ENCODE measurements at regions not wholly inside any gene's neighbourhood (a gene's known extent, or its start where the extent isn't known, plus 50 kb on each side); places are given as distances from the start of the nearest gene placed in this dataset.

DNA sequence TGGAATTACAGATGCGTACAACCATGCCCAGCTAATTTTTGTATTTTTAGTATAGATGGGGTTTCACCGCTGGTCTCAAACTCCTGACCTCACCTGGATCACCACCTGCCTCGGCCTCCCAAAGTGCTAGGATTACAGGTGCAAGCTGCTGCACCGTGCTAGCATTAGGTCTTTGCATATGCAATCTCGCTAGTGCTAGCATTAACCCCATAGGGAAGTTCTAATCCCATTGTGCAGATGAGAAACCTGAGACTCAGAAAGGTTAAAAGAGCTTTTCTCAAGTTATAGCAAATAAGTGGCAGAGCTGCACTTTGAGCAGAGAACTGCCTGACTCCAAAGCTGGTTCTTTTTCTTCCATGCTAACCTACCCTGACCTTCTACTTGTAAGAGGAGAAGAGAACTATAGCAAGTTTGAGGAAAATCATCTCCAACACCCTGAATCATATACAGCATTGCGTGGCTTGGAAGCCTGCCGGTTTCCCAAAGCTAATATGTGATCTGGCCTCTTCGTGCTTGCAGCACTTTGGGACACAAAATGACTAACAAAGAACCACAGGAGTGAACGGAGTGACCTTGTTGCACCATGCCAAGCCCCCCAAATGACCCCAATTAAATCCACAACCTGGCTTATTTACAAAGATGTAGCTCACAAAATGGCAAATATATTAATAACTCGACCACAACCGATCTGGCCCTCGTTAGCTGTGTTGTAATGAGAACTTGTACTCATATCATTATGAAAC is 185.1 kb downstream of the TM2D1 start:
- no peak overlapping the region for H3K27ac ChIP-seq

DNA sequence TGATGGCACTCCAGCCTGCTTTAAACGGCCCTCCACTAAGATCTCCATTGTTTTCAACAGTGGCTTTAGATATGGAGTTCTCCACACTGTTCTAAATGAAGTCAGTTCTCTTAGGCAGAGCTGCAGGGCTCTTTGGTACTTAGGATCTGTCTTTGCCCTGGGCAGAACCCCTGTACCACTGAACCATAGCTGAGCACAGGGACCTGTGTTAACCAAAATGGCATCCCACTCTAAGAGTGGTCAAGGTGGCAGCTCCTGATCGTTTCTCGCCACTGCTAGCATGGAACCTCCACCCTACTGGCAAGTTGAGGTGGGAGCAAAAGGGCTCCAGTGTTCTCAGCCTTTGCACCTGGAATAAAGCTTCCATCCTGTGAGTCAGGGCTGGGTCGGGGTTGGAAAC is 186.7 kb downstream of the TM2D1 start:
- H4K20me1 ChIP-seq (ENCODE audit: insufficient read depth), result no peaks in the 10 kb centered on the region
- H3K4me3 ChIP-seq (IDR thresholded peaks at IDR 0.05; ENCODE audit: insufficient read depth, low read depth, low read length), result no peak overlapping the region
- H3K9ac ChIP-seq, result no peak overlapping the region
- no peak overlapping the region for H2AFZ ChIP-seq (ENCODE audit: low read depth)
- no peaks in the 10 kb centered on the region for H3K27me3 ChIP-seq (ENCODE audit: insufficient read depth, low read depth)
- H3K27ac ChIP-seq, result no peak overlapping the region
- H3K4me1 ChIP-seq (ENCODE audit: low read depth, poor library complexity, severe bottlenecking), result peaks cover 14% of the 10 kb centered on the region
- TF ChIP-seq, protein P1, sequence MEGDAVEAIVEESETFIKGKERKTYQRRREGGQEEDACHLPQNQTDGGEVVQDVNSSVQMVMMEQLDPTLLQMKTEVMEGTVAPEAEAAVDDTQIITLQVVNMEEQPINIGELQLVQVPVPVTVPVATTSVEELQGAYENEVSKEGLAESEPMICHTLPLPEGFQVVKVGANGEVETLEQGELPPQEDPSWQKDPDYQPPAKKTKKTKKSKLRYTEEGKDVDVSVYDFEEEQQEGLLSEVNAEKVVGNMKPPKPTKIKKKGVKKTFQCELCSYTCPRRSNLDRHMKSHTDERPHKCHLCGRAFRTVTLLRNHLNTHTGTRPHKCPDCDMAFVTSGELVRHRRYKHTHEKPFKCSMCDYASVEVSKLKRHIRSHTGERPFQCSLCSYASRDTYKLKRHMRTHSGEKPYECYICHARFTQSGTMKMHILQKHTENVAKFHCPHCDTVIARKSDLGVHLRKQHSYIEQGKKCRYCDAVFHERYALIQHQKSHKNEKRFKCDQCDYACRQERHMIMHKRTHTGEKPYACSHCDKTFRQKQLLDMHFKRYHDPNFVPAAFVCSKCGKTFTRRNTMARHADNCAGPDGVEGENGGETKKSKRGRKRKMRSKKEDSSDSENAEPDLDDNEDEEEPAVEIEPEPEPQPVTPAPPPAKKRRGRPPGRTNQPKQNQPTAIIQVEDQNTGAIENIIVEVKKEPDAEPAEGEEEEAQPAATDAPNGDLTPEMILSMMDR (conservative IDR thresholded peaks at IDR 0.05; ENCODE audit: low read depth, low read length), result no peak
- H3K79me2 ChIP-seq (ENCODE audit: insufficient read depth, low read depth), result no peaks in the 10 kb centered on the region
- H3K4me2 ChIP-seq, result no peak overlapping the region
- H3K36me3 ChIP-seq (ENCODE audit: insufficient read depth), result no peaks in the 10 kb centered on the region

More for the DNA sequence above, 185.1 kb downstream of the TM2D1 start:
- Histone ChIP-seq H3K9ac (no peak overlapping the region), H3K4me2 (no peak overlapping the region), H4K20me1 (ENCODE audit: insufficient read depth) (no peaks in the 10 kb centered on the region), H3K4me1 (ENCODE audit: low read depth, poor library complexity, severe bottlenecking) (peaks cover 19% of the 10 kb centered on the region), H2AFZ (ENCODE audit: low read depth) (no peak overlapping the region), H3K4me3 (IDR thresholded peaks at IDR 0.05; ENCODE audit: insufficient read depth, low read depth, low read length) (no peak overlapping the region), H3K36me3 (ENCODE audit: insufficient read depth) (no peaks in the 10 kb centered on the region), H3K79me2 (ENCODE audit: insufficient read depth, low read depth) (no peaks in the 10 kb centered on the region), H3K27me3 (ENCODE audit: insufficient read depth, low read depth) (no peaks in the 10 kb centered on the region)
- TF ChIP-seq, protein P1 (conservative IDR thresholded peaks at IDR 0.05; ENCODE audit: low read depth, low read length), result no peak

DNA sequence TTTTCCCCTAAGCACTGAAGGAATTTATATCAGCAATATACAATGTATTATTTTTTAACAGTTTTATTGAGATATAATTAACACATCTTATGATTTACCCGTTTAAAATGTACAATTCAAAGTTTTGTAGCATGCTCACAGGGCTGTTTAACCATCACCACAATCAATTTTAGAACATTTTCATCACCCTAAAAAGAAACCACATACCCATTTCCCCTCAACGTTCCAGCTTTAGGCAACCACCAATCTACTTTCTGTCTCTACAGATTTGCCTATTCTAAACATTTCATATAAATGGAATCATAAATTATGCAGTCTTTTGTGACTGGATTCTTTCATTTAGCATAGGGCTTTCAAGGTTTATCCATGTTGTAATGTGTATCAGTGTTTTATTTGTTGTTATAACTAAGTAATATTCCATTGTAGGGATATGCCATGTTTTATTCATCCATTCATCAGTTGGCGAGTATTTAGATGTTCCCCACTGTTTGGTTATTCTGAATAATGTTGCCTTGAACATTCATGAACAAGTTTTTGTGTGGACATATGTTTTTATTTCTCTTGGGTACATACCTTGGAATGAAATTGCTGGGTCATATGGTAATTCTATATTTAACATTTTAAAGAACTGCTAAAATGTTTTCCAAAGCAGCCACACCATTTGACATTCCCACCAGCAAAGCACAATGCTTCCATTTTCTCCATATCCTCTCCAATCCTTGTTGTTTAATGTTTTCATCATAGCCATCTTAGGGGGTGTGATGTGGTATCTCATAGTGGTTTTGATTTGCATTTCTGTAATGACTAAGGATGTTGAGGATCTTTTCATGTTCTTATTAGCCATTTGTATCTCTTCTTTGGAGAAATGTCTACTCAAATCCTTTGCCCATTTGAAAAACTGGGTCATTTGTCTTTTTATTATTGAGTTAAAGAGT is 188.5 kb downstream of the TM2D1 start:
- no peaks in the 10 kb centered on the region for H4K20me1 ChIP-seq (ENCODE audit: insufficient read depth)
- no peak overlapping the region for H3K27ac ChIP-seq
- H3K27me3 ChIP-seq (ENCODE audit: insufficient read depth, low read depth), result no peaks in the 10 kb centered on the region
- H3K4me3 ChIP-seq (IDR thresholded peaks at IDR 0.05; ENCODE audit: insufficient read depth, low read depth, low read length), result no peak overlapping the region
- H2AFZ ChIP-seq (ENCODE audit: low read depth), result no peak overlapping the region
- no peak overlapping the region for H3K9ac ChIP-seq
- H3K36me3 ChIP-seq (ENCODE audit: insufficient read depth), result no peaks in the 10 kb centered on the region
- H3K4me2 ChIP-seq, result no peak overlapping the region
- peaks cover 14% of the 10 kb centered on the region for H3K4me1 ChIP-seq (ENCODE audit: low read depth, poor library complexity, severe bottlenecking)
- H3K79me2 ChIP-seq (ENCODE audit: insufficient read depth, low read depth), result no peaks in the 10 kb centered on the region
- TF ChIP-seq, protein P1 (conservative IDR thresholded peaks at IDR 0.05; ENCODE audit: low read depth, low read length), result no peak

DNA sequence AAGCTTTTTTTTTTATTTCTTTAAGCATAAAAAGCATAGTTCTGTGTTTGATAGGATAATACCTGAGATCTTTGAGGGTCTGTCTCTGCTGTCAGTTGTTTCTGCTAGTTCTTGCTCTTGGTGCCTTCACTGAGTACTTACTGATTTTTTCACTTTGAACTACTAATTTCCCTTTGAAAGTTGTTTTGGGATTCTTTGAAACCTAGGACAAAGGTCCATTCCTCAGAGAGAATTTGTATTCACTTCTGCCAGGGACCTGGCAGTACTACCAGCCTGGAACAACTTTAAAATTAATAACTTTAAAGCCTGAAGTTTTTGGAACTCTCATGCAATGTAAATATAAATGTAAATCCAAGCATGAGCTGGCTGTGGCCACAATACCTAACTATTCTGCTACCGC is 190.1 kb downstream of the TM2D1 start:
- Histone ChIP-seq H3K27ac (no peak overlapping the region), H3K9ac (no peak overlapping the region), H3K36me3 (ENCODE audit: insufficient read depth) (no peaks in the 10 kb centered on the region), H3K4me2 (no peak overlapping the region), H3K4me1 (ENCODE audit: low read depth, poor library complexity, severe bottlenecking) (peaks cover 14% of the 10 kb centered on the region), H3K27me3 (ENCODE audit: insufficient read depth, low read depth) (no peaks in the 10 kb centered on the region), H2AFZ (ENCODE audit: low read depth) (no peak overlapping the region), H3K4me3 (IDR thresholded peaks at IDR 0.05; ENCODE audit: insufficient read depth, low read depth, low read length) (no peak overlapping the region), H4K20me1 (ENCODE audit: insufficient read depth) (no peaks in the 10 kb centered on the region), H3K79me2 (ENCODE audit: insufficient read depth, low read depth) (no peaks in the 10 kb centered on the region)
- TF ChIP-seq, protein P1 (conservative IDR thresholded peaks at IDR 0.05; ENCODE audit: low read depth, low read length), result no peak

Data from KMS-11 (cell line).